NOMO-1 (cell line): ENCODE measurements at regions not wholly inside any gene's neighbourhood (a gene's known extent, or its start where the extent isn't known, plus 50 kb on each side); places are given as distances from the start of the nearest gene placed in this dataset.
A peak's percentile ranks its signal among the peaks of the same experiment; 100 is the strongest.

Experiments
- DNase-seq, 2 experiments: peaks; one replicate each; lab custom pipeline; 2025; ENCODE audit not compliant: unreplicated experiment in 2 of 2; lab: John Stamatoyannopoulos, UW

GRCh38 chr6:12221856-12222255, 68.3 kb upstream of the EDN1 start:
- no peak for DNase-seq

GRCh38 chr6:12222405-12223366, 67.5 kb upstream of the EDN1 start:
- no peak for DNase-seq

- DNase-seq, result no peak
These were observed 66.8 kb upstream of the EDN1 start for GRCh38 chr6:12223383-12223782.

DNA sequence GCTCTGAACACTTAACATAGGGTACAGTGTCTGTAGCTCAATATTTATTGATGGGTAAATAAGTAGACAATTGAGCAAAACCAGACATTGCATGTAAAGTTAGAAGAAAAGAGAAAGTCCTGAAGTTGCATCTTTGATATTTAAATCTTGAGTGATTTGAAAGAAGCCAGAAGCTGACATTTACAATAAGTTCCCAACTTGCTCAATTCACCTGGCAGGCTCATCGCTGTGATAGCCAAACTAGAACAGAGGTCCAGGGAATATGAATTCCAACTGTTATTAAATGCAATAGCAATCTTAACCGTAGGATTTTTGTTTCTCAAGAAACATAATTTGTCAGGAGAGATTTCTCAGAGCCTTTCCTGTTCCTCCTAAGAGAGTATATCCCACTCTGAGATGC, 65.9 kb upstream of the EDN1 start:
- DNase-seq, result no peak

GRCh38 chr6:12228447-12229146, 61.6 kb upstream of the EDN1 start:
- peak in 1 of 2 experiments; percentile 15 for DNase-seq

GRCh38 chr6:12229332-12229731, 60.8 kb upstream of the EDN1 start:
- DNase-seq, result no peak

DNA sequence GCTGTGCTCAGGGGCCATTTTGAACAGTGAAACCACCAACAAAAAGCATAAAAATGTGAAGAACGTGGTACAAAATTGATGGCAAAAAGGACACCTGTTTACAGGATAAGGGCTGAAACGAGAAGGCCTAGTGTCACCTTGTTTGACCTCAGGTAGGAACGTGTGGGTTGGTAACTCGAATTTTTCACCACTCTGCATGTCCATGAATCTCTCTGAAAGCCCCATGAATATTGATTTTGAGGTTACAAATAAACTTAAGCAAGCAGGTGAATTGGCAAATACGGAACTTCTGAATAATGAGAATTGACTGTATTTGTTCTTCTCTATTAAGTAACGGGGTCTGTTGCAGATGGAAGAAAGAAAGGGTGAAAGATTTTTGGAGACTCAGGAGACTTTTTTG, 59.6 kb upstream of the EDN1 start:
- no peak for DNase-seq

- peak; percentile 43 to 82 for DNase-seq
These were observed 57.8 kb upstream of the EDN1 start for GRCh38 chr6:12232339-12232738.

DNA sequence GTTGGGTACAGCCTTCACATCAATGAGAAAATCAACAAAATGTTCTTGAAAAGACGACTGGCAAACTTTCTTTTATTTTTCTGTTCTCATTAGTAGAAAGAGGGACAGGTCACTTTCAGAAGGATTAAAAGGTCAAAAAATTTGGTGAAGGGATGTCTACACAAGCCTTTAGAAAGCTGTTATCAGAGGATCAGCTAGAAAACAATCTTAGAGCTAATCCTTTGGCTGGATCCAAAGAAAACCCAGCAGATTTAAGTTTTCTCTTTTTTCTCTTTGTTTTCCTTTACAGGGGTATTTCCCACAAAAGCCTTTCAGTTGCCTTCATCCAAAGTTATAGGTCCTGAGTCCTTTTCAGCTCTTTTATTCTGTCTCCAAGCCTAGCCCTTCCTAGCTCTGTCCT, 57.3 kb upstream of the EDN1 start:
- DNase-seq, result no peak

DNA sequence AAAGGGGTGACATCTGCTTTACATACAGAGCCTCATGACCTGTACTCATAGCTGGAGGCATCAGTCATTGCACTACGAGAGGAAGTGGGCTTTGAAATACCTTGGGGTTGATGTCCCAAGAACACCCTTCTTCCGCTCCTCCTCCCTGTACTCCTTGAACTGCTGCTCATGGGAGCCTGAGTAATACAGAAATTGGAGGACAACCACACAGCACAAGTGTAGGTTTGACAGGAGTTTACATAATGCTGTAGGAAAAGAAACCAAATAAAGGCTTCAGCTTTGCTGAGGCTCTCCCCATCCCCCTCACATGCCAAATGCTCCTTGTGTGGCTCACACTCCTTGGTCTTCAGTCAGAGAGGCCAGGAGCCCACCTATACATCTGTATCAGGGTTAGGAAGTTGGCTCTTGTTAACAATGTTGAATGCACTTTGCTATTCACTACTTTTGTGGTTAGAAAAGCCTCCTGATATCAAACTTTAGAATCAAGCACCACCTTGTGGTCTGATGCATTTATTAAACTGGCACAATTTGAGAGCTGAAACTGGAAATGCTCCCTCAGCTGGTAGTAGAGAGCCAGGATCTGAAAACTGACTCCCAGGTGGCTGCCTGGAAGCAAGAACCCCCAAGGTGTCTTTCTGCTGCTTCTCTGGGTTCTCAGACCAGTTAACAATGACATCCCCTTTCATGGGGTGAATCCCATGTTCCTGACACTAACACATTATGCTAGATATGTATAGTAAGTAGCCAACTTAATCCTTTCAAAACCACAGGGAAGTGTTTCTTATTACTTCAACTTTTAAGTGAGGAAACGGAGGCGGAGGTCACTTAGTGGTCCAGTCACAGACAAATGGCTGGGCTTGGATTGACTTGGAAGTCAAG, 56.2 kb upstream of the EDN1 start:
- DNase-seq, result peak; percentile 15 to 48

GRCh38 chr6:12235341-12235740, 54.8 kb upstream of the EDN1 start:
- peak; percentile 3 to 17 for DNase-seq

- DNase-seq, result no peak
These were observed 51.9 kb upstream of the EDN1 start for GRCh38 chr6:12238219-12238618.
